ENCODE measurements at regions not wholly inside any gene's neighbourhood (a gene's known extent, or its start where the extent isn't known, plus 50 kb on each side); places are given as distances from the start of the nearest gene placed in this dataset.
A peak's percentile ranks its signal among the peaks of the same experiment; 100 is the strongest.

DNA sequence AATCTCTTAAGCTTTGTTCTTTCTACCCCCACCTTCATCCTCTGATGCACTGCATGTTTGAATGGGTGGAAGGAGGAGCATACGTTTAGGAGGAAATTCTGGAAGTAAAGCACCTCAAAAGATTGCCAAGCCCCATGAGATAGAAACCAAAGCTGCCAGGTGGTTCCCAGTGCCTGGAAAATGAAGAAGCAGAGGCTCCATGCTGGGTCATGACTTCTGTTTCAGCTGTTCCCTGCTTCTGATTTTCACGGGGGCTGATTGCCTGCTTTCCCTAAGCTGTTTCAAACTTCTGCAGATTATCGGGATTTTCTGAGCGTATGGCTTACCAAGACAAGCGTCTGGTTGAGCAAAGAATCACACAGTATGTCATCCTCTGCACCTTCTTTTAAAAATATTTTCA is 87.5 kb upstream of the SYNDIG1 start:
- no peaks in the 10 kb centered on the region for H3K36me3 ChIP-seq
- no peak overlapping the region for H3K27ac ChIP-seq
- ATAC-seq = no peak
- no peaks in the 10 kb centered on the region for H3K27me3 ChIP-seq
- FAIRE-seq = no peak
- WGBS, 2 donors = 37 to 51% methylated on average over 5 of the region's 5 CpGs
- H3K4me3 ChIP-seq = no peak overlapping the region
- H3K4me1 ChIP-seq = no peaks in the 10 kb centered on the region
- no peak for DNase-seq
- H3K9me3 ChIP-seq = no peaks in the 10 kb centered on the region
- intact Hi-C loops (cut with DNase I) = no loop called here
- TF ChIP-seq, protein P1, sequence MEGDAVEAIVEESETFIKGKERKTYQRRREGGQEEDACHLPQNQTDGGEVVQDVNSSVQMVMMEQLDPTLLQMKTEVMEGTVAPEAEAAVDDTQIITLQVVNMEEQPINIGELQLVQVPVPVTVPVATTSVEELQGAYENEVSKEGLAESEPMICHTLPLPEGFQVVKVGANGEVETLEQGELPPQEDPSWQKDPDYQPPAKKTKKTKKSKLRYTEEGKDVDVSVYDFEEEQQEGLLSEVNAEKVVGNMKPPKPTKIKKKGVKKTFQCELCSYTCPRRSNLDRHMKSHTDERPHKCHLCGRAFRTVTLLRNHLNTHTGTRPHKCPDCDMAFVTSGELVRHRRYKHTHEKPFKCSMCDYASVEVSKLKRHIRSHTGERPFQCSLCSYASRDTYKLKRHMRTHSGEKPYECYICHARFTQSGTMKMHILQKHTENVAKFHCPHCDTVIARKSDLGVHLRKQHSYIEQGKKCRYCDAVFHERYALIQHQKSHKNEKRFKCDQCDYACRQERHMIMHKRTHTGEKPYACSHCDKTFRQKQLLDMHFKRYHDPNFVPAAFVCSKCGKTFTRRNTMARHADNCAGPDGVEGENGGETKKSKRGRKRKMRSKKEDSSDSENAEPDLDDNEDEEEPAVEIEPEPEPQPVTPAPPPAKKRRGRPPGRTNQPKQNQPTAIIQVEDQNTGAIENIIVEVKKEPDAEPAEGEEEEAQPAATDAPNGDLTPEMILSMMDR (IDR thresholded peaks at IDR 0.05) = no peak

DNA sequence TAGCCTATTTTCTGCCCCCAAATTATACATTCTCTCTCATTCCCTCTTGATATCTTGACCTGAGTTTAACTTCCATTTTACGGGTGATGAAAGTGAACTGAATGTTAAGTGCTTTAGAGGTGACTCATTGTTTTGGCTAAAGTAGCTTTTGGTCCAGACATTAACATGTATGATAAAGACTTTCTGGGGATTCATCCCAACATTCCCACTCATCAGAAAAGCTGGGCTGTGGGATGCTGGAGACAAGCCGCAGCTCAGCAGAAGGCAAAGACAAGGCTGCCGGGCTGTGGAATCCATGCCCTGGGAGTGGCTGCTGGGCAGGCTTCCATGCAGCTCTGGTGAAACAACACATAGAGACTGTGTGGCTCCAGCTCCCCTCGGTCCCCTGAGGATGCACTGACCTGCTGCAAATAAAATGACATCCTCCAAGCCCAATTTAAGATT is 89.9 kb upstream of the SYNDIG1 start:
- TF ChIP-seq, protein P1 (IDR thresholded peaks at IDR 0.05) = no peak
- FAIRE-seq (no peak), DNase-seq (no peak)

DNA sequence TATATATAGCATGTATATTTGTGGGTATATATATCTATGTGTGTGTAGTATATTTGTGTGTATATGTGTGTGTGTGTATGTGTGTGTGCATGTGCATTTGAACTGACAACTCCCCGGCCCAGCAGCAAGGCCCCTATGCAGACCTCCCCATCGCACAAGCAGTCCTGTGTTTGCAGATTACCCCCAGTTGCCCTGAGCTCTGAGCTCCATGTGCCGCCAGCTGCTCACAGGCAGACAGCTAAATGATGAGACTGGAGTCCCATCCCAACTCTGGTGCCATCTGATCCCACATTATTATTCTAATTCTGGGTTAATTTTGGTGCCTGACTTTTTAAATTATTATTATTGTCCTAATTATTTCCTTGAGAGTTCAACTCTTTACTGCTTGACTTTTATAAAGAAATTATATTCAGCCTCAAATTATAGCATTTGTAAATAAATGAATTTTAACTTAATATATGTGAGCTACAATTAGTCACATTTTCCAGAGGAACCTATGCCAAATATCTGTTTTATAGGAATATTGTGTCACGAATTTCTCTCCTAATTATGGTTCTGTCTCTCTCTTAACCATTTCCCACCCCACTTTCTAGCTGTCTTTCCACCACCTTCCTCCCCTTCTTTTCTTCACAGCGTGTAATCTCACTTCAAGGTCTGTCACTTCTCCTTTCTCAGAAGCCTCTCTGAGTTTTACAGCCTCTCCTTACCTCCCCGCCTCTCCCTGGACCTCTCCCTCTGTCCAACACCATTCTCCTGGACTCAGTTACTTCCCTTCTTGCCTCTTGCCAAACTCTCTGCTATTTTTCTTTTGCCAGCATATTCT is 90.6 kb upstream of the SYNDIG1 start:
- no peak for ATAC-seq
- no peaks in the 10 kb centered on the region for H3K27me3 ChIP-seq
- no peak overlapping the region for H3K27ac ChIP-seq
- intact Hi-C loops (cut with DNase I) = no loop called here
- H3K9me3 ChIP-seq = no peaks in the 10 kb centered on the region
- TF ChIP-seq, protein P1 (IDR thresholded peaks at IDR 0.05) = no peak
- no peaks in the 10 kb centered on the region for H3K4me1 ChIP-seq
- H3K4me3 ChIP-seq = no peak overlapping the region
- no peaks in the 10 kb centered on the region for H3K36me3 ChIP-seq
- no peak for FAIRE-seq
- DNase-seq = no peak
- WGBS, 2 donors = 50 to 60% methylated on average over 6 of the region's 6 CpGs

More for the DNA sequence above, 89.9 kb upstream of the SYNDIG1 start:
- H3K4me3 ChIP-seq = no peak overlapping the region
- no peaks in the 10 kb centered on the region for H3K4me1 ChIP-seq
- H3K27me3 ChIP-seq = no peaks in the 10 kb centered on the region
- WGBS, 2 donors = 46 to 55% methylated on average over 4 of the region's 4 CpGs
- H3K36me3 ChIP-seq = no peaks in the 10 kb centered on the region
- intact Hi-C loops (cut with DNase I) = no loop called here
- H3K27ac ChIP-seq = no peak overlapping the region
- ATAC-seq = peak in 2 of 4 donors; percentile 29 to 31
- no peaks in the 10 kb centered on the region for H3K9me3 ChIP-seq

DNA sequence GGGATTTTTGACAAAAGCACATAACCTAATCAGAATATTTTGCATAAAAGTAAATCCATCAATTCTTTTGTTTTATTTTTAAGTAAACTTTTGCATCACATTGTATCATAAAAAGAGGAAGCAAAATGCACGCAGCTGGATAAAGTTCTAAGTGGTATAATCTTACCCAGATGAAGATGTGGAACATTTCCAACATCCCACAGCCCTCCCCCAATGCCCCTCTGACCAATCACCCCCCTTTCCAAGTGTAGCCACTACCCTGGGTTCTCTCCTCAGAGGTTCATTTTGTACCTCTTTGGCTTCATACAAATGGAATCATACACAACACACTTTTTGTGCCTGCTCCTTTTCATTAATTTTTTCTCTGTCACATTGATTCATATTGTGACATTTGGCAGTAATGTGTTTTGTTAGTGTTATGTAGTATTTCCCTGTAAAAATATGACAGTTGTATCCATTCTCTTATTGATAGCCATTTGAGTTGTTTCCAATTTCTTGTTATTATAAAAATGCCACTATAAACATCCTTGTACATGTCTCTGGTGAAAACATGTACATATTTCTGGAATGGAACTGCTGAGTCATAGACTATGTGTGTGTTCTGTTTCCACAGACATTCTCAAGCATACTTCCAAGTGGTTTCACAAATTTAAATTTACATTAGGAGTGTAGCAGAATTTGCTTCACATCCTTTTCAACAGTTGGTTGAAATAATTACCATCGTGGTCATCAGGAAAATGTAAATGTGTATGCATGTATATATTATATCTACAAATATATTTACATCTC is 92.9 kb upstream of the SYNDIG1 start:
- intact Hi-C loops (cut with DNase I) = no loop called here
- ATAC-seq (no peak), DNase-seq (no peak), FAIRE-seq (no peak)
- TF ChIP-seq, protein P1 (IDR thresholded peaks at IDR 0.05) = no peak
- Histone ChIP-seq H3K4me1 (no peaks in the 10 kb centered on the region), H3K36me3 (no peaks in the 10 kb centered on the region), H3K27ac (no peak overlapping the region), H3K9me3 (no peaks in the 10 kb centered on the region), H3K4me3 (no peak overlapping the region), H3K27me3 (no peaks in the 10 kb centered on the region)
- 52 to 53% methylated on average over 2 of the region's 2 CpGs for WGBS, 2 donors
